ENCODE measurements at regions not wholly inside any gene's neighbourhood (a gene's known extent, or its start where the extent isn't known, plus 50 kb on each side); places are given as distances from the start of the nearest gene placed in this dataset.
"Not testable (repeated sequence)": the region's sequence is repeated elsewhere in the genome, so short reads cannot be mapped to it uniquely, and the experiment has no call there.

GRCh38 chr2:176951218-176951617 lies 261.4 kb upstream of the HNRNPA3 start:
- H3K9ac ChIP-seq (ENCODE audit: low read depth in 1 of 2, low read length in 2 of 2); H3K27ac ChIP-seq (ENCODE audit: low read depth, low read length); H3K4me1 ChIP-seq (ENCODE audit: control insufficient read depth in 1 of 2, insufficient read depth in 2 of 2, low read length in 2 of 2); H3K9me3 ChIP-seq (ENCODE audit: control insufficient read depth in 1 of 2, low read length in 2 of 2); H3K4me3 ChIP-seq (ENCODE audit: low read depth in 1 of 2, low read length in 2 of 2); H3K36me3 ChIP-seq (ENCODE audit: control insufficient read depth in 1 of 2, insufficient read depth in 2 of 2, low read length in 2 of 2): not testable (repeated sequence)
- H3K27me3 ChIP-seq (ENCODE audit: control insufficient read depth in 1 of 2, insufficient read depth in 2 of 2, low read length in 2 of 2), result peaks cover 0 to 10% of the 10 kb centered on the region in 2 donors

GRCh38 chr2:176956791-176957190 lies 255.8 kb upstream of the HNRNPA3 start:
- H3K27ac ChIP-seq (ENCODE audit: low read depth, low read length), result no peak overlapping the region
- H3K36me3 ChIP-seq (ENCODE audit: control insufficient read depth in 1 of 2, insufficient read depth in 2 of 2, low read length in 2 of 2), result no peaks in the 10 kb centered on the region
- no peaks in the 10 kb centered on the region for H3K4me1 ChIP-seq (ENCODE audit: control insufficient read depth in 1 of 2, insufficient read depth in 2 of 2, low read length in 2 of 2)
- no peak overlapping the region for H3K9ac ChIP-seq (ENCODE audit: low read depth in 1 of 2, low read length in 2 of 2)
- no peak overlapping the region for H3K4me3 ChIP-seq (ENCODE audit: low read depth in 1 of 2, low read length in 2 of 2)
- H3K9me3 ChIP-seq (ENCODE audit: control insufficient read depth in 1 of 2, low read length in 2 of 2), result no peaks in the 10 kb centered on the region
- peaks cover 0 to 14% of the 10 kb centered on the region in 2 donors for H3K27me3 ChIP-seq (ENCODE audit: control insufficient read depth in 1 of 2, insufficient read depth in 2 of 2, low read length in 2 of 2)

GRCh38 chr2:176959614-176960013 lies 253.0 kb upstream of the HNRNPA3 start:
- peaks cover 0 to 23% of the 10 kb centered on the region in 2 donors for H3K27me3 ChIP-seq (ENCODE audit: control insufficient read depth in 1 of 2, insufficient read depth in 2 of 2, low read length in 2 of 2)
- H3K27ac ChIP-seq (ENCODE audit: low read depth, low read length), result no peak overlapping the region
- no peaks in the 10 kb centered on the region for H3K4me1 ChIP-seq (ENCODE audit: control insufficient read depth in 1 of 2, insufficient read depth in 2 of 2, low read length in 2 of 2)
- H3K4me3 ChIP-seq (ENCODE audit: low read depth in 1 of 2, low read length in 2 of 2), result no peak overlapping the region
- H3K9ac ChIP-seq (ENCODE audit: low read depth in 1 of 2, low read length in 2 of 2), result no peak overlapping the region
- H3K9me3 ChIP-seq (ENCODE audit: control insufficient read depth in 1 of 2, low read length in 2 of 2), result no peaks in the 10 kb centered on the region
- H3K36me3 ChIP-seq (ENCODE audit: control insufficient read depth in 1 of 2, insufficient read depth in 2 of 2, low read length in 2 of 2), result no peaks in the 10 kb centered on the region

- Histone ChIP-seq H3K9ac (ENCODE audit: low read depth in 1 of 2, low read length in 2 of 2) (no peak overlapping the region), H3K4me1 (ENCODE audit: control insufficient read depth in 1 of 2, insufficient read depth in 2 of 2, low read length in 2 of 2) (no peaks in the 10 kb centered on the region), H3K27me3 (ENCODE audit: control insufficient read depth in 1 of 2, insufficient read depth in 2 of 2, low read length in 2 of 2) (peaks cover 0 to 27% of the 10 kb centered on the region in 2 donors), H3K36me3 (ENCODE audit: control insufficient read depth in 1 of 2, insufficient read depth in 2 of 2, low read length in 2 of 2) (no peaks in the 10 kb centered on the region), H3K27ac (ENCODE audit: low read depth, low read length) (no peak overlapping the region), H3K9me3 (ENCODE audit: control insufficient read depth in 1 of 2, low read length in 2 of 2) (no peaks in the 10 kb centered on the region), H3K4me3 (ENCODE audit: low read depth in 1 of 2, low read length in 2 of 2) (no peak overlapping the region)
Measured at GRCh38 chr2:176960061-176960460, 252.5 kb upstream of the HNRNPA3 start.

- peaks cover 0 to 20% of the 10 kb centered on the region in 2 donors for H3K27me3 ChIP-seq (ENCODE audit: control insufficient read depth in 1 of 2, insufficient read depth in 2 of 2, low read length in 2 of 2)
- no peaks in the 10 kb centered on the region for H3K36me3 ChIP-seq (ENCODE audit: control insufficient read depth in 1 of 2, insufficient read depth in 2 of 2, low read length in 2 of 2)
- H3K27ac ChIP-seq (ENCODE audit: low read depth, low read length), result no peak overlapping the region
- no peak overlapping the region for H3K9ac ChIP-seq (ENCODE audit: low read depth in 1 of 2, low read length in 2 of 2)
- no peaks in the 10 kb centered on the region for H3K4me1 ChIP-seq (ENCODE audit: control insufficient read depth in 1 of 2, insufficient read depth in 2 of 2, low read length in 2 of 2)
- H3K9me3 ChIP-seq (ENCODE audit: control insufficient read depth in 1 of 2, low read length in 2 of 2), result no peaks in the 10 kb centered on the region
- no peak overlapping the region for H3K4me3 ChIP-seq (ENCODE audit: low read depth in 1 of 2, low read length in 2 of 2)
Measured at GRCh38 chr2:176960736-176961520, 251.7 kb upstream of the HNRNPA3 start.

- Histone ChIP-seq H3K9ac (ENCODE audit: low read depth in 1 of 2, low read length in 2 of 2) (no peak overlapping the region), H3K4me1 (ENCODE audit: control insufficient read depth in 1 of 2, insufficient read depth in 2 of 2, low read length in 2 of 2) (no peaks in the 10 kb centered on the region), H3K36me3 (ENCODE audit: control insufficient read depth in 1 of 2, insufficient read depth in 2 of 2, low read length in 2 of 2) (no peaks in the 10 kb centered on the region), H3K27ac (ENCODE audit: low read depth, low read length) (no peak overlapping the region), H3K27me3 (ENCODE audit: control insufficient read depth in 1 of 2, insufficient read depth in 2 of 2, low read length in 2 of 2) (peaks cover 0 to 18% of the 10 kb centered on the region in 2 donors), H3K9me3 (ENCODE audit: control insufficient read depth in 1 of 2, low read length in 2 of 2) (no peaks in the 10 kb centered on the region), H3K4me3 (ENCODE audit: low read depth in 1 of 2, low read length in 2 of 2) (no peak overlapping the region)
Measured at GRCh38 chr2:176961775-176962619, 250.6 kb upstream of the HNRNPA3 start.

- Histone ChIP-seq H3K4me1 (ENCODE audit: control insufficient read depth in 1 of 2, insufficient read depth in 2 of 2, low read length in 2 of 2) (no peaks in the 10 kb centered on the region), H3K4me3 (ENCODE audit: low read depth in 1 of 2, low read length in 2 of 2) (no peak overlapping the region), H3K27me3 (ENCODE audit: control insufficient read depth in 1 of 2, insufficient read depth in 2 of 2, low read length in 2 of 2) (peaks cover 0 to 18% of the 10 kb centered on the region in 2 donors), H3K36me3 (ENCODE audit: control insufficient read depth in 1 of 2, insufficient read depth in 2 of 2, low read length in 2 of 2) (no peaks in the 10 kb centered on the region), H3K27ac (ENCODE audit: low read depth, low read length) (no peak overlapping the region), H3K9ac (ENCODE audit: low read depth in 1 of 2, low read length in 2 of 2) (no peak overlapping the region), H3K9me3 (ENCODE audit: control insufficient read depth in 1 of 2, low read length in 2 of 2) (no peaks in the 10 kb centered on the region)
Measured at GRCh38 chr2:176963568-176964287, 248.9 kb upstream of the HNRNPA3 start.

GRCh38 chr2:176967911-176968450 lies 244.6 kb upstream of the HNRNPA3 start:
- Histone ChIP-seq H3K4me3 (ENCODE audit: low read depth in 1 of 2, low read length in 2 of 2) (no peak overlapping the region), H3K9ac (ENCODE audit: low read depth in 1 of 2, low read length in 2 of 2) (no peak overlapping the region), H3K27ac (ENCODE audit: low read depth, low read length) (no peak overlapping the region), H3K27me3 (ENCODE audit: control insufficient read depth in 1 of 2, insufficient read depth in 2 of 2, low read length in 2 of 2) (peaks cover 0 to 19% of the 10 kb centered on the region in 2 donors), H3K36me3 (ENCODE audit: control insufficient read depth in 1 of 2, insufficient read depth in 2 of 2, low read length in 2 of 2) (no peaks in the 10 kb centered on the region), H3K9me3 (ENCODE audit: control insufficient read depth in 1 of 2, low read length in 2 of 2) (no peaks in the 10 kb centered on the region), H3K4me1 (ENCODE audit: control insufficient read depth in 1 of 2, insufficient read depth in 2 of 2, low read length in 2 of 2) (no peaks in the 10 kb centered on the region)

- Histone ChIP-seq H3K36me3 (ENCODE audit: control insufficient read depth in 1 of 2, insufficient read depth in 2 of 2, low read length in 2 of 2) (no peaks in the 10 kb centered on the region), H3K27me3 (ENCODE audit: control insufficient read depth in 1 of 2, insufficient read depth in 2 of 2, low read length in 2 of 2) (peaks cover 0 to 8% of the 10 kb centered on the region in 2 donors), H3K4me1 (ENCODE audit: control insufficient read depth in 1 of 2, insufficient read depth in 2 of 2, low read length in 2 of 2) (no peaks in the 10 kb centered on the region), H3K9ac (ENCODE audit: low read depth in 1 of 2, low read length in 2 of 2) (no peak overlapping the region), H3K27ac (ENCODE audit: low read depth, low read length) (no peak overlapping the region), H3K9me3 (ENCODE audit: control insufficient read depth in 1 of 2, low read length in 2 of 2) (no peaks in the 10 kb centered on the region), H3K4me3 (ENCODE audit: low read depth in 1 of 2, low read length in 2 of 2) (no peak overlapping the region)
Measured at GRCh38 chr2:176969642-176970359, 242.8 kb upstream of the HNRNPA3 start.

All from duodenal mucosa (tissue), 2 donors.